Kidney tubule cell (primary cell): ENCODE measurements at regions not wholly inside any gene's neighbourhood (a gene's known extent, or its start where the extent isn't known, plus 50 kb on each side); places are given as distances from the start of the nearest gene placed in this dataset.

Experiments used
- DNase-seq: peaks from one replicate; pipeline ENCODE4 v3.0.0-alpha.2; 2018; ENCODE audit warnings: low spot score

DNA sequence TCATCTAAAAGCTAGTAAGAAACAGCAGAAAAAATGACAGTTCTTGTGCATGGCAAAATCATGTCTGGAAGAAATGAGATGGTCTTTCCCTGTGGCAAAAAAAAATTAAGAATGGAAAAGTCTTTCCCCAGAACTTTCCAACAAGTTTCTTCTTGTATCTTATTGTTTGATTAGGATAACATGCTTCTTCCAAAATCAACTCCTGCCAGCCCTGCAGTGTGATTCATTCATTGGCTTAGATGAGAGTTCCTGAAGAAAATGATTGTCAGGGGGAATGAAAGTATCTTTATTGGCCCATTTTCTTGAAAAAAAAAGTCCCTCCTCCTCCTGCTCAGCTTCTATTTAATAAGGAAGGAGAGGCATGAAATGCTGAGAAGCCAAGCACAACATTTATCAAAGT lies 407.7 kb downstream of the ARAP2 start:
- DNase-seq, result no peak

GRCh38 chr4:35867057-35867456 lies 377.3 kb downstream of the ARAP2 start:
- no peak for DNase-seq

GRCh38 chr4:35872273-35872672 lies 372.0 kb downstream of the ARAP2 start:
- no peak for DNase-seq

- no peak for DNase-seq
Measured at GRCh38 chr4:35879479-35879878, 364.8 kb downstream of the ARAP2 start.

DNA sequence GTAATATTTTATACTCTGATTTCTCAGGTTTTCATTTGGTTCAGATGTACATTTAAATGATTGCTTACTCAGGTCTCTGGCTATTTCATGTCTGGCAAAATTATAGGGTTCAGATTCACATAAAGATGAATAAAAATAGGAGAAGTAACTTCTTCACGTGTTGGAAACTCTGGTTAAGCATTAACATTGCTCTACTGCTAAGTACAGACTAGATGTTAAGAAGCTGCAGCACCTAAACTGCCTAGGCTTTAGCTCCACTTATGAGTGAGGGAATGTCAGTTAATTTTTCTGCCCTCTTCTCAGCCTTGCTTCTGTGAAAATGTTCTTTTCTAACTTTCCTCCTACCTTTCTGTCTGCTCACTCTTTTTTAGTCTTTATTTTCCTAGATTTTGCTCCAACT lies 361.2 kb downstream of the ARAP2 start:
- DNase-seq, result no peak

- DNase-seq, result no peak
Measured at GRCh38 chr4:35884714-35885480, 359.4 kb downstream of the ARAP2 start.

DNA sequence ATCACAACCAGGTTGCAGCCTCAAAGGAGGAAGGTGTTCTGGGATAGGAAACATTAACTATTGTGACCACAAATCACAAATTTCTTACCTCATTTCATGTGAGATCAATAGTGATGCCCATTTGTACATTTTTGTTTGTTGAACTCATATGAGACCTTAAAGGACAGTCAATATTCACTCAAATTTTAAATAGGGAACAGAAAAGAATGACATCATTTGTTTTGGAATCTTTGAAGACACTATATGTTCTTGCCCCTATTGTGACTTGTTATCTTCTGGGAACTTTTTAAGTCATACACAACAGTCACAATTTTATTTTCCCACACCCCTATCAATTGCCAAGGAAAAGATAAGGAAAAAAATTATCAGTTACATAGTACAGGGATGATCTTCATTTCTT lies 346.5 kb downstream of the ARAP2 start:
- no peak for DNase-seq

GRCh38 chr4:35900286-35901243 lies 343.7 kb downstream of the ARAP2 start:
- no peak for DNase-seq

DNA sequence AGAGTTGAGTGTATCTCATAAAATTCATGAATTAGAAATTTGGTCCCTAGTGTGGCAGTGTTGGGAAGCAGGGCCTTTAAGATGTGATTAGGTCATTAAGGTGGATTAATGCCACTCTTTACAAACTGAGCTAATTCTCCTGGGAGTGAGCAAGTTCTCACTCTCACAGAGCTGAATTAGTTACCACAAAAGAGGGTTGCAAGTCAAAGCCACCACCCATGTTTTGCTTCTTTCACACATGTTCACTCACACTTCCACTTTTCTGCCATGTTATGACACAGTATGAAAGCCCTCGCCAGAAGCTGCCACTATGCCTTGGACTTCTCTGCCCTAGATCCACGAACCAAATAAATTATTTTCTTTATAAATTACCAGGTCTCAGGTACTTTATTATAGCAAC lies 332.1 kb downstream of the ARAP2 start:
- no peak for DNase-seq

GRCh38 chr4:35918491-35918977 lies 325.8 kb downstream of the ARAP2 start:
- no peak for DNase-seq

DNA sequence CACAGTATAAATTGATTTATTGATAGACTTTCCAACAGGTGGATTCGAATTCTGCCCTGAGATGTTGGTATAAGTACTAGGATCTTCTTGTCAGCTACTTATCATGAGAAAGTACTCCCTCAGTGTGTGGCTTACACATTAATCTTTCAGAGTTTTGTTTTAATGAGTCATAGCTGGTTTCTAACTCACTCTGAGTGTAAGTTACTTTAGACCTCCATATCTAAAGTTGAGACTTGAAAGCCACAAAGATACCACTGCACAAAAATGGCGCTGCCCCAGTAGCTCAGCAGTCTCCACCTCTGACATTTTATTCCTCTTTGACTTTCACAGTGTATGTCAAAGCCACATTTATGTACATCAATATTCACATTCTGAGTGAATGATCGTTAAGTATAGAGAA lies 318.5 kb downstream of the ARAP2 start:
- DNase-seq, result peak; percentile 44

- no peak for DNase-seq
Measured at GRCh38 chr4:35926788-35927187, 317.5 kb downstream of the ARAP2 start.

DNA sequence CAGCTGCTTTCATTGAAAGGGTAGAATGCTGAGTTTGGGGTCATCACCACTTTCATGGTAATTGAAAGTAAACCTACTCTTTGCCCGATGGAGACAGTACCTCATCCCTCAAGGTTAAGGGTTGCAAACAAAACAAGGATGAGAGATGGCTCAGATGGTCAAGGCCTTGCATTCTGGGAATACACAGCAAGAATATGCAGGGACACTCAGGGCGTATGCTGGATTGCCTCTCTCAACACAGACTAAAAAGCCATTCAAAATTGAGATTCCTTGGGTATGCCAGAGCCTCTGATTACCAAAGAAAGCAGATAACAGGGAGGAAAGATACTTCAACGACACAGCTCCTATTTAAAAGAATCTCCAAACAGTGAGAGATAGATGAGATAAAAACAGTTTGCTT lies 310.4 kb downstream of the ARAP2 start:
- no peak for DNase-seq

- DNase-seq, result peak; percentile 52
Measured at GRCh38 chr4:35934320-35934981, 309.9 kb downstream of the ARAP2 start.

DNA sequence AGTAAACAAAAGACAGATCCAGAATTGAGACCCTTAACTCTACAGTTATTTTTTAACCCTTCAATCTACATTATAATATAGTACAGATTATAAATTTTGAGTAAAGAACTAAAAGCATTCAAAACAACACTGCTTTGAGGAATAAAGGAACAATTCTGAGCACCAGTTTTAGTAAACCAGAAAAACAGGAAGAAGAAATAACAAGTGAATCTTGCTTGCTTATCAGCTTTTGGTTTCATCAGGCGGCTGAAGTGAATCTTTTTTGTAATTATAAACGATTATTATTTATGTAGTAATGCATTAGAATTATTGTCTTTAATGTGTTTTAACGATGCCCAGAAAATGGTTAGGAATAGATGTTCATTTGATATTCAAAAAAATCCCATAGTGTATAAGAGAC lies 305.4 kb downstream of the ARAP2 start:
- no peak for DNase-seq

DNA sequence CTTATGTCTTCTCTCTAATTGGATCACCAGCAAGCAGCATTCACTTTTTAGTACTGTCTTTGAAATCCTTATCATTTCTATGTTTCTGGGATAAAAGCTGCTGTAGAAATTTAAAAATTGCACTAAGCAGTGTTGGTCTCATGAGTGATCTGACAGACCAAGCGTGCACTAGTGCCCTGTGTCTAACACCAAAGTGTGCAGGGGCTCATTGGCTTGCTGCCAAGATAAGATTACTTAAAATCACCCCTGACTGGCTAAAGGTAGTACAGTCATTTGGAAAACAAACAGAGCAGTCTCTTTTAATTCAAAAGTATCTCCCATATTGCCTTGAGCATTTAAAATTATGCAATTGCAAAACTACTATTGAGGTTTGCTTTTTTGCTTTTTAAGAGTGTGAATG lies 304.6 kb downstream of the ARAP2 start:
- DNase-seq, result peak; percentile 3

- DNase-seq, result no peak
Measured at GRCh38 chr4:35942092-35942491, 302.2 kb downstream of the ARAP2 start.

DNA sequence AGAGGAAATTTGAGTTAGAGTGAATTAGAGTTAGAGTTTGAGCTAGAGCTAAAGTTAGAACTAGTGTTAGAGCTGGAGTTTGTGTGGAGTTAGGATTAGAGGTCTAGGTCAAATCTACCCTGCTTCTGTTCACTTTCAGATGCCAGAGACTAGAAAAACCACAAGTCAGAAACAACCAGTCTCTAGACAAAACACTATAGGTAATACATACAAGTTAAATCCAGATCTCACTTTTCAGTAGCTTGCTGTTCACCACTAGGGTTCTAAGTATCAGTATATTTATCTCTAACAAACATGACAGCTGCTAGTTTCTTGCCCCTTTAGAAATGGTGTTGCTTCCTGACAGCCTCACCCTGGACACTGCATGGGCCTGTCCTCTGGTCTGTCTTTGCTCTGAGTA lies 300.7 kb downstream of the ARAP2 start:
- DNase-seq, result no peak

DNA sequence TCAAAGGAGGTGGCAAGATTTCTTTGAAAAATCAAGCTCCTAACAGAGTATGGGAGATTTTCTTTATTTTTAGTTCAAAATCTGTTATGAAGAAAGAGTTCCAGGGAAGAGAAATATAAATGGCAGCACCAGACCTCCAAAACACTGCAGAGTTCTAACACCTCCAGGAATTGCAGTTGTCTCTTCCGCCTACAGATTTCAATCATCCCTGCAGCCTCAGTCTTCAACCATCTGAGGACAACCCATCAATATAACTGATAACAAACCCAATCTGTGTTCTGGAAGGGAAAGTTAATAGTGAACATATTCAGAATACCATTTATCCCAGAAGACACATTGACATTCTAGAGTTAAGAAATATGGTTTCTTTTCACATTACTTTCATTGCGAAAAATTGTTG lies 296.1 kb downstream of the ARAP2 start:
- no peak for DNase-seq

DNA sequence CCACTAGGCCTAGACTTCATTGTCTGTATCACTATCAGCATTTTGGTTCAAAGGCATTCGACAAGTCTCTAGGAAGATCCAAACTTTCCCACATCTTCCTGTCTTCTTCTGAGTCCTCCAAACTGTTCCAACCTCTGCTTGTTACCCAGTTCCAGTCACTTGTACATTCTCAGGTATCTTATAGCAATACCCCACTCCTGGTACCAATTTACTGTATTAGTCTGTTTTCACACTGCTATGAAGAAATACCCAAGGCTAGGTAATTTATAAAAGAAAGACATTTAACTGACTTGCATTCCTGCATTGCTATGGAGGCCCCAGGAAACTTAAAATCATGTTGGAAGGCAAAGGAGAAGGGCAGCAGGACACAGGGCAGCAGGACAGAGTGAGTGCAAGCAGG lies 293.9 kb downstream of the ARAP2 start:
- no peak for DNase-seq

- no peak for DNase-seq
Measured at GRCh38 chr4:35952751-35953150, 291.6 kb downstream of the ARAP2 start.

- peak; percentile 6 for DNase-seq
Measured at GRCh38 chr4:35963383-35963782, 280.9 kb downstream of the ARAP2 start.
